SK-N-MC (cell line): ENCODE measurements at regions not wholly inside any gene's neighbourhood (a gene's known extent, or its start where the extent isn't known, plus 50 kb on each side); places are given as distances from the start of the nearest gene placed in this dataset.

ENCODE experiments used
- EZH2 ChIP-seq: fragments of 200-600 bp; sonication (generic); IDR thresholded peaks from one replicate; pipeline ENCODE4 v1.6.1; 2017; ENCODE audit warnings: antibody characterized with exemption
- FOXP2 ChIP-seq: optimal IDR thresholded peaks from 2 replicates; pipeline ENCODE3; 2011; ENCODE audit warnings: mild to moderate bottlenecking, moderate library complexity; ENCODE audit not compliant: insufficient read depth; ENCODE audit errors: extremely low read length, control extremely low read depth
- POLR2AphosphoS5 ChIP-seq: IDR thresholded peaks from 2 replicates; pipeline ENCODE4 v1.6.1; 2012; ENCODE audit warnings: mild to moderate bottlenecking, low read depth, low read length, borderline replicate concordance

DNA sequence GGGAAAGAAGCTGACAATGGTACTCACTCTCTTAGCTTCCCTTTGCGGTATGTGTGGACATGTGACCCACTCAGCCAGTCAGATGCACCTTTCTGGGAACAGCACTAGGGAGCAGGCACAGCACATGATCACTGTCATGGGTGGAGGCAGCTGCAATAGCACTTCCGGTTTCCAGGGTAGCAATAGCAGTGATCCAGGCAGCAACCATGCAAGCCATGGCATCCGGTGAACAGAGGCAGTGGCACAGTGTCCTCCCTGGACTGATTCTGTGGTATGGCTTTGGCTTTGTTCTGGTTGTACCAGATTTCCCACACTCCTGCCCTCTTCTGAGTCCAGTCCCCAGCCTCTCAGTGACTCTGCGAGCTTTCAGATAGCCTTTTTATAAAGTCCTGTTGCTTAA lies 86.8 kb upstream of the NAMPT start:
- no peak for TF ChIP-seq POLR2AphosphoS5
- no peak for TF ChIP-seq EZH2
- no peak for TF ChIP-seq FOXP2
